B cell (primary cell): ENCODE measurements at regions not wholly inside any gene's neighbourhood (a gene's known extent, or its start where the extent isn't known, plus 50 kb on each side); places are given as distances from the start of the nearest gene placed in this dataset.

Source experiments
- ATAC-seq: fragments of 200-7000 bp; cut with Tn5 transposase; one replicate; pipeline ENCODE4 v1.10.0; 2021; ENCODE audit warnings: low read depth, mild to moderate bottlenecking, moderate number of reproducible peaks, moderate library complexity
- CTCF ChIA-PET: fragments of 350-600 bp; sonication (Branson Sonifier 250); formaldehyde crosslinking; loops from one replicate; lab custom pipeline; 2021; ENCODE audit warnings: antibody characterized with exemption, inconsistent platforms; lab: Charles Lee
- POLR2A ChIA-PET: fragments of 350-600 bp; sonication (Branson Sonifier 250); formaldehyde crosslinking; loops from one replicate; lab custom pipeline; 2021; ENCODE audit warnings: antibody characterized with exemption; lab: Charles Lee
- DNase-seq: peaks from one replicate; pipeline ENCODE4 v3.0.0; 2013
- H2AFZ ChIP-seq: 2 replicates; pipeline ENCODE4 v1.6.1; 2012; ENCODE audit warnings: mild to moderate bottlenecking, low read depth, low read length; ENCODE audit not compliant: insufficient read depth, poor library complexity, severe bottlenecking
- H3K27ac ChIP-seq, 2 donors: 1 replicate in 1 of 2; 2 replicates in 1 of 2; pipeline ENCODE4 v1.5.1; 2012 to 2013; ENCODE audit warnings: low read length in 2 of 2, mild to moderate bottlenecking in 2 of 2, moderate library complexity in 1 of 2
- H3K27me3 ChIP-seq, 4 experiments: fragments of 200-600 bp in 1 of 4; sonication (generic) in 1 of 4; replicated peaks in 1 of 4; 1 replicate in 2 of 4; 2 replicates in 2 of 4; pipeline versions ENCODE4 v1.6.1 to v1.7.0; 2013 to 2016; ENCODE audit warnings: low read length in 3 of 4, mild to moderate bottlenecking in 2 of 4, mixed read lengths in 1 of 4, moderate library complexity in 1 of 4; ENCODE audit not compliant: insufficient read depth in 4 of 4, control insufficient read depth in 3 of 4; ENCODE audit errors: control extremely low read depth in 1 of 4
- H3K36me3 ChIP-seq, 2 experiments: replicated peaks in 1 of 2; 1 replicate in 1 of 2; 2 replicates in 1 of 2; pipeline versions ENCODE4 v1.6.1 to v1.7.1; 2013; ENCODE audit warnings: low read length in 1 of 2; ENCODE audit not compliant: insufficient read depth in 2 of 2, control insufficient read depth in 1 of 2; ENCODE audit errors: control extremely low read depth in 1 of 2, extremely low read depth in 1 of 2
- H3K4me1 ChIP-seq, 2 donors: fragments of 200-600 bp in 1 of 2; sonication (generic) in 1 of 2; 1 replicate in 1 of 2; 2 replicates in 1 of 2; pipeline versions ENCODE4 v1.5.1 to v1.6.1; 2013 to 2017; ENCODE audit warnings: low read length in 2 of 2; ENCODE audit not compliant: control insufficient read depth in 2 of 2, insufficient read depth in 2 of 2
- H3K4me2 ChIP-seq: replicated peaks from 2 replicates; pipeline ENCODE3; 2012; ENCODE audit warnings: mild to moderate bottlenecking, low read depth, low read length; ENCODE audit not compliant: poor library complexity, severe bottlenecking
- H3K4me3 ChIP-seq, 5 experiments: fragments of 200-600 bp in 1 of 5; sonication (generic) in 1 of 5; 1 replicate in 3 of 5; 2 replicates in 2 of 5; pipeline versions ENCODE4 v1.5.1 to v1.7.0; 2011 to 2016; ENCODE audit warnings: low read length in 4 of 5, mild to moderate bottlenecking in 4 of 5, low read depth in 2 of 5, control low read depth in 1 of 5, moderate library complexity in 1 of 5; ENCODE audit not compliant: insufficient read depth in 1 of 5; ENCODE audit errors: control extremely low read depth in 1 of 5, extremely low read depth in 1 of 5
- H3K79me2 ChIP-seq: fragments of 200-600 bp; sonication (generic); one replicate; pipeline ENCODE4 v1.6.0; 2016; ENCODE audit warnings: low read length; ENCODE audit not compliant: control insufficient read depth, insufficient read depth
- H3K9ac ChIP-seq: fragments of 200-600 bp; sonication (generic); 2 replicates; pipeline ENCODE4 v1.6.1; 2017; ENCODE audit warnings: mild to moderate bottlenecking, low read length, moderate library complexity
- H3K9me3 ChIP-seq, 3 donors: one replicate each; pipeline versions ENCODE4 v1.6.1 to v1.7.1; 2013; ENCODE audit warnings: low read length in 2 of 3; ENCODE audit not compliant: control insufficient read depth in 2 of 3, insufficient read depth in 1 of 3; ENCODE audit errors: control extremely low read depth in 1 of 3
- H4K20me1 ChIP-seq: 2 replicates; pipeline ENCODE4 v1.6.0; 2012; ENCODE audit warnings: mild to moderate bottlenecking, low read length; ENCODE audit not compliant: insufficient read depth, control insufficient read depth, poor library complexity, severe bottlenecking
- H3K27ac Mint-ChIP-seq: one replicate; pipeline ENCODE4 v1.8.0; 2021; ENCODE audit warnings: mixed read lengths
- H3K27me3 Mint-ChIP-seq: one replicate; pipeline ENCODE4 v1.8.0; 2021; ENCODE audit warnings: mixed read lengths
- H3K4me1 Mint-ChIP-seq: one replicate; pipeline ENCODE4 v1.8.0; 2021; ENCODE audit warnings: mixed read lengths
- H3K4me3 Mint-ChIP-seq: one replicate; pipeline ENCODE4 v1.8.0; 2021; ENCODE audit warnings: mixed read lengths
- H3K9me3 Mint-ChIP-seq: one replicate; pipeline ENCODE4 v1.8.0; 2022; ENCODE audit warnings: mixed read lengths; ENCODE audit not compliant: insufficient read depth
- CTCF ChIP-seq: fragments of 200-600 bp; IDR thresholded peaks from one replicate; pipeline ENCODE4 v1.8.0; 2022; ENCODE audit warnings: antibody characterized with exemption, mild to moderate bottlenecking
- EZH2 ChIP-seq: IDR thresholded peaks from 2 replicates; pipeline ENCODE4 v1.6.1; 2012; ENCODE audit warnings: borderline replicate concordance, low read depth, mild to moderate bottlenecking, moderate library complexity, low read length; ENCODE audit not compliant: insufficient read depth, poor library complexity, severe bottlenecking
- WGBS: methylation state at CpG from one replicate; pipeline ENCODE4 v1.1.5; 2013; ENCODE audit warnings: missing lambda C conversion rate; ENCODE audit not compliant: insufficient coverage; 5-methylcytosine and 5-hydroxymethylcytosine counted together
- intact Hi-C: fragments of 100-400 bp; cut with micrococcal nuclease; formaldehyde crosslinking; loops from one replicate; pipeline ENCODE4 v1.10.0; 2022

- H3K27me3 Mint-ChIP-seq = no peaks in the 10 kb centered on the region
- ATAC-seq (no peak), DNase-seq (no peak)
- ChIA-PET POLR2A (no interaction called here), CTCF (no interaction called here)
- TF ChIP-seq CTCF (no peak), EZH2 (no peak)
- no peaks in the 10 kb centered on the region for H4K20me1 ChIP-seq
- H3K27ac ChIP-seq = no peak overlapping the region
- H3K9ac ChIP-seq = no peak overlapping the region
- no peaks in the 10 kb centered on the region for H3K9me3 Mint-ChIP-seq
- no peak overlapping the region for H3K4me2 ChIP-seq
- H3K4me1 Mint-ChIP-seq = no peaks in the 10 kb centered on the region
- intact Hi-C loops = no loop called here
- no peak overlapping the region for H3K27ac Mint-ChIP-seq
- no peaks in the 10 kb centered on the region for H3K36me3 ChIP-seq
- H3K9me3 ChIP-seq = peaks cover 0 to 1% (median 0%) of the 10 kb centered on the region in 3 donors
- no peaks in the 10 kb centered on the region for H3K4me1 ChIP-seq
- H3K4me3 Mint-ChIP-seq = no peak overlapping the region
- no peak overlapping the region for H2AFZ ChIP-seq
- no peak overlapping the region for H3K4me3 ChIP-seq
- no peaks in the 10 kb centered on the region for H3K27me3 ChIP-seq
- WGBS = 100% methylated on average over 1 of the region's 3 CpGs
- H3K79me2 ChIP-seq = no peaks in the 10 kb centered on the region
Observed at GRCh38 chr1:208893251-208893650, 649.1 kb upstream of the PLXNA2 start.

GRCh38 chr1:208895181-208895580, 651.0 kb upstream of the PLXNA2 start:
- H3K27ac Mint-ChIP-seq = no peak overlapping the region
- H3K27ac ChIP-seq = no peak overlapping the region
- POLR2A ChIA-PET = no interaction called here

More at GRCh38 chr1:208895181-208895580, 651.0 kb upstream of the PLXNA2 start:
- Histone ChIP-seq H3K4me1 (no peaks in the 10 kb centered on the region), H4K20me1 (no peaks in the 10 kb centered on the region), H3K79me2 (no peaks in the 10 kb centered on the region), H3K9me3 (peaks cover 0 to 1% (median 0%) of the 10 kb centered on the region in 3 donors), H3K27me3 (no peaks in the 10 kb centered on the region), H3K9ac (no peak overlapping the region), H3K4me3 (no peak overlapping the region), H3K36me3 (no peaks in the 10 kb centered on the region), H2AFZ (no peak overlapping the region), H3K4me2 (no peak overlapping the region)
- peaks cover 4% of the 10 kb centered on the region for H3K27me3 Mint-ChIP-seq
- TF ChIP-seq CTCF (no peak), EZH2 (no peak)
- intact Hi-C loops = no loop called here
- no peaks in the 10 kb centered on the region for H3K9me3 Mint-ChIP-seq
- no peak overlapping the region for H3K4me3 Mint-ChIP-seq
- WGBS = no CpG with 5 or more reads among the region's 1 CpG
- DNase-seq (no peak), ATAC-seq (no peak)
- H3K4me1 Mint-ChIP-seq = no peaks in the 10 kb centered on the region
- CTCF ChIA-PET = no interaction called here
